WI38 (cell line): ENCODE measurements at regions not wholly inside any gene's neighbourhood (a gene's known extent, or its start where the extent isn't known, plus 50 kb on each side); places are given as distances from the start of the nearest gene placed in this dataset.
"Not testable (repeated sequence)": the region's sequence is repeated elsewhere in the genome, so short reads cannot be mapped to it uniquely, and the experiment has no call there.

Experiments
- H3K4me3 ChIP-seq: 2 replicates; pipeline ENCODE4 v1.5.1; 2011; ENCODE audit warnings: low read depth, mild to moderate bottlenecking, control low read depth, low read length
- TF ChIP-seq, protein P1 (sequence below): IDR thresholded peaks from 2 replicates; pipeline ENCODE4 v1.5.1; 2012; ENCODE audit warnings: low read depth, mild to moderate bottlenecking, control low read depth, low read length

DNA sequence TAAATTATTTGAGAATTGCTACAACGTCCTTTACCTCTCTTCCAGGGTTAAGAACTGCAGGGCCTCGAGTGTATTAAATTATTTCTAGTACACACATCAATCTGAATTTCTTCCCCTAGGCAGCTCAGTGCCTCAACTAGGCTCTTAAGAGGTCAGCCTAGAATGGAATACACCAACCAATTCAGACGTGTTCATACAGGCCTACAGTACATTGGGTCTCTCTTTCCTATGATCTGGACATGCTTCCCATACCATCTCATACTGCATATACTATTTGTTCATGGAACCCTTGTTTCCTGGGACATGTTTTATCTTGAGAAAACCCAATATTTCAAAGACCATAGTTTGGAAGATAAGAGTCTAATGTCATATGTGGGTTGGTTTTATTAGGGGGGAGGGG, 434.1 kb upstream of the WWC1 start:
- TF ChIP-seq, protein P1, sequence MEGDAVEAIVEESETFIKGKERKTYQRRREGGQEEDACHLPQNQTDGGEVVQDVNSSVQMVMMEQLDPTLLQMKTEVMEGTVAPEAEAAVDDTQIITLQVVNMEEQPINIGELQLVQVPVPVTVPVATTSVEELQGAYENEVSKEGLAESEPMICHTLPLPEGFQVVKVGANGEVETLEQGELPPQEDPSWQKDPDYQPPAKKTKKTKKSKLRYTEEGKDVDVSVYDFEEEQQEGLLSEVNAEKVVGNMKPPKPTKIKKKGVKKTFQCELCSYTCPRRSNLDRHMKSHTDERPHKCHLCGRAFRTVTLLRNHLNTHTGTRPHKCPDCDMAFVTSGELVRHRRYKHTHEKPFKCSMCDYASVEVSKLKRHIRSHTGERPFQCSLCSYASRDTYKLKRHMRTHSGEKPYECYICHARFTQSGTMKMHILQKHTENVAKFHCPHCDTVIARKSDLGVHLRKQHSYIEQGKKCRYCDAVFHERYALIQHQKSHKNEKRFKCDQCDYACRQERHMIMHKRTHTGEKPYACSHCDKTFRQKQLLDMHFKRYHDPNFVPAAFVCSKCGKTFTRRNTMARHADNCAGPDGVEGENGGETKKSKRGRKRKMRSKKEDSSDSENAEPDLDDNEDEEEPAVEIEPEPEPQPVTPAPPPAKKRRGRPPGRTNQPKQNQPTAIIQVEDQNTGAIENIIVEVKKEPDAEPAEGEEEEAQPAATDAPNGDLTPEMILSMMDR, result no peak
- H3K4me3 ChIP-seq, result no peak overlapping the region

DNA sequence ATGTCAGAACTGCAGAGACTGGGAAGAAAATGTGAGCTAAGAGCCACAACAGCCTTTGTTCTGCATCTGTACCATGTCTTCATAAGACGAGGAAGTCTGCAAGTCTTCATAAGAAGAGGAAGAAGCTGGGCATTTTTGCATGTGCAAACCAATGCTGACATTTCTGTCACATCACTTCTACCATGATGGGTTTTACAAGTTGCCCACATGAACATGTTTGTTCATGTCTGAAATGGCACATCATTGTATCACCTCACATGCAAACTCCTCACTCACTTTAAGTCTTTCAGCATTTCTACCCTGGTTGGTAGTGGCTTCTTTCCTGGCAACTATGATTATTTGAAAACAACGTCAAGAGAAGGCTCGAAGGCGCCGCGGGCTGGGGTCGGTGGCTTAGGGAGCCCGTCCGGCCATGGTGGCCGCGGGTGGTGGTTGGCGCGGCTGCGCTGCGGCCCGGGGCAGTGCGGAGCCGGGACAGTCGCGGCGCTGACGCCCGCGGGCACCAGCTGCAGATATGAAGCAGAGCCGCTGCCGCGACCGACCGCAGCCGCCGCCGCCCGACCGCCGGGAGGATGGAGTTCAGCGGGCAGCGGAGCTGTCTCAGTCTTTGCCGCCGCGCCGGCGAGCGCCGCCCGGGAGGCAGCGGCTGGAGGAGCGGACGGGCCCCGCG, 433.1 kb upstream of the WWC1 start:
- H3K4me3 ChIP-seq, result not testable (repeated sequence)

DNA sequence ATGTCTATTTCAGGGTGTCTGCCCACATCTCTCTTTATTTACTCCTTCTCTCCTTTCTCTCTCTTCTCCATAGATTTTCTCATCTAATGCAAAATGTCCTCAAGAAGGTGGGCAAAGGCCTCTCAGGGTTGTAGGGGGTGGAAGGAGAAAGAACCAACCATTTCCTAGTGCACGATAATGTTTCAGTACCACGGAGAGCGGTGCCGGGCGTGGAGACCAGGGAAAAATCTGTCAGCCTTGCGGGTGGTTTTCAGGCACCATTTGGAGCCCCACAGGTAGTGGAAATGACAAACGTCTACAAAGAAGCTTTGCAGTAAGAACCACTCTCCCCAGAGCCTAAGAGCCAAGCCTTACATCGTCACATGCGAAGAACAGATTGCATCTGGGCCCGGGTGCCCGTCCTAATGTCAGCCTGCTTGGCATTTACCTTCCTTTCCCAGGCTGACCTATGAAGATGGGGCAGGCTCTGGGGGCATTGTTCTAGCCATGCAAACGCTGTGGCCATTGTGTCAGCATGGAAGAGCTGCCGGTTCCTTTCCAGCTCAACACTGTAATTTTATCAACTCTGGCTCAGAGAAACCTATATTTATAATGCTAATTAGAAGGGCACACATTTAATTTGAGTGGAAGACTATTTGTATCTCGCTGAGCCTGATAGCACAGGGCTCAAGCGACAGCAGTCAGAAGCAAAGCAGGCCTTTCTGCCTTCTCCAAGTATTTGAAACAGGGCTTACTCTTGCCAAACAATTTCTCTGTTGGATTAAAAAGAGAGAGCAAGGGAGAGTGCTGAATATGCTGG, 430.1 kb upstream of the WWC1 start:
- TF ChIP-seq, protein P1, result no peak
- H3K4me3 ChIP-seq, result no peak overlapping the region

DNA sequence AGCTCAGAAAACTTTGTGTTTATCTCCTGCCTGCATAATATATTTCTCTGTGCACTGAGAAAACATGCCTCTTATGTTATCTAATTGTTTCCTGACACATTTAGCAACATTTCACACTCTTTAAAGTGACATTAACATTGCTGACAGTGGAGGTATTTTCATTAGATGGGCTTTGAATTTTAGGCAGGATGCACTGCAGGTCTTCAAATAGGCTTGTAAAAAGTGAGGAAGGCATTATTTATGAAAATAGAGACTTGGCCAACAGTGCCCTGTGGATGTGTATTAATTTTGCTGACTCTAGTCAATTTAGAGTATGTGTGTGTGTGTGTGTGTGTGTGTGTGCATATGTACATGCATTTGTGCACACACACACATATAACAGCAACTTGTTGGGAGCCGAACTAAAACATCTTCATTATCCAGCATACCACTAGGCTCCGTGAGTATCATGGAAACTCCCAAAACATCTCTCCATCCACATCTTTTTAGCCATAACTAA, 429.5 kb upstream of the WWC1 start:
- H3K4me3 ChIP-seq, result no peak overlapping the region
- TF ChIP-seq, protein P1, result no peak

DNA sequence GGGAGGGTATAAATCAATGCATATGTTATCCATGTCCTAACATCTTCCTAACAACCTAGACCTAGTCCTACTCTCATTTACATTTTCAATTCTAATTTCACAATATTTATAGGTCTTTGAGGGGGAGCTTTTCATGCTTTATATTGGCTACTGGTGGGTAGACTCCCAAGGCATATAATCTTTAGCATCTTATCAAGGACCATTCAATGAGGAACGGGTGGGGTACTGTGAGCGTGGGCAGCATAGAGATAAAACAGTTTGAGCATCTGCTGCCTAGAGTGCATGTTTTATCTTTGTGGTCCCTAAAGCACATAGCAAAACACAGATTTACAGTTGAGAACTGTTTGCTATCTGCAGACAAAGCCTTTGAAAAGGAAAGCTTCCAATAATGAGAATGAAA, 427.6 kb upstream of the WWC1 start:
- TF ChIP-seq, protein P1, result no peak
- H3K4me3 ChIP-seq, result no peak overlapping the region

DNA sequence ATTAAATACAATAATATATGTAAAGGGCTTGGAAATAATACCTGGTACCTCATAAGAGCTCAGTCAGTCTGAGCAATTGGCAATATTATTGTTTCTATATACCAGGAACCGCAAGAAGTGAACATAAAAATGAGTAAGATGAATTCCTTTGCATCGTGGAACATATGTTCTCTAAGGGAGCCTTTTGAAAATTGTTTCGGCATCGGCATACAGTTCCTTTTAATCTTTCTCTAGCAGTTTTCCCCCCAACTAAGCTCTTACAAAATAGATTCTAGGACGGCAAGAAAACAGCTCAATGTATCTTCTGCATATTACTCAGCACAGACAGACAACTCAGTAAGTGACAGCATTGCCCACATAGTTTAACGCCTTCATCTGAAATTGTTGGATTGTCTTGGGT, 426.6 kb upstream of the WWC1 start:
- H3K4me3 ChIP-seq, result no peak overlapping the region
- TF ChIP-seq, protein P1, result no peak

DNA sequence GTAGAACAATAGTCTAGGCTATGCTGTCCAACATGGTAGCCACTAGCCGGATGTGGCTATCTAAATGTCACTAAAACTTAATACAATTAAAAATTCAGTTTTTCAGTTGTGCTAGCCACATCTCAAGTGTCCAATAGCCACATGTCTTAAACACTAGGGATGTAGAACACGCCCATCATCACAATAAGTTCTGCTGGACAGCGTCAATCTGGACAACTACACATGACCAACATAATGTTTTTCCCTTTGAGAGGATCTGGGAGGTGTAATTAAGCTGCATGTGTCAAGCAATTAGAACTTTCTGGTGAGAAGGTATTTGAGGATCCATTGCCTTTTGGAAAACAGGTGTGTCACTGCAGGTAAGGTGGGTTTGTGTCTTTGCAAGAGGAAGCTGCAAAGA, 424.6 kb upstream of the WWC1 start:
- TF ChIP-seq, protein P1, result no peak
- H3K4me3 ChIP-seq, result no peak overlapping the region

DNA sequence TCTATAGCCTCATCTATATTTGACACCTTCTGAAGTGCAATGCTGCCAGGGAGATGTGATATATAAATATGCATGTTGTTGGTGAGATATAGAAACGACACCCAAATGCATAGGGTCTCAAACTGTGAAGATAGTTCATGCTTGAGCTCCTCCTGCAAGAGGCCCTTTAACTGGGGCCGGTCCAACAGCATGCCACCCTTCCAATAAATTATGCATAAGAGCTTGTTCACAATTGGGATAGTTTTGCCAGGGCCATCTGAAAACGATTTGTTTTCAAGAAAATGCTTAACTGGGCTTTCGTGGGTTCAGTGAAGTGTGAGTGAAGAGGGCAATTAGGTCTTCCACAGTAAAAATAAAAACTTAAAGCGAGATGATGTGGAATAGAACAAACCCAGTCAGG, 424.2 kb upstream of the WWC1 start:
- TF ChIP-seq, protein P1, result no peak

More for the DNA sequence above, 424.2 kb upstream of the WWC1 start:
- no peak overlapping the region for H3K4me3 ChIP-seq
